ENCODE measurements at regions not wholly inside any gene's neighbourhood (a gene's known extent, or its start where the extent isn't known, plus 50 kb on each side); places are given as distances from the start of the nearest gene placed in this dataset.

- Histone ChIP-seq H3K4me3 (ENCODE audit: low read depth, low read length, poor library complexity, severe bottlenecking) (no peak overlapping the region), H3K27ac (ENCODE audit: low read depth, low read length, poor library complexity, severe bottlenecking) (no peak overlapping the region), H3K27me3 (replicated peaks; ENCODE audit: insufficient read depth, low read depth, low read length, poor library complexity) (peaks cover 3% of the 10 kb centered on the region), H3K4me1 (ENCODE audit: insufficient read depth, low read length, poor library complexity, severe bottlenecking) (no peaks in the 10 kb centered on the region), H3K36me3 (ENCODE audit: insufficient read depth, low read length, poor library complexity, severe bottlenecking) (no peaks in the 10 kb centered on the region), H3K9me3 (ENCODE audit: low read depth, low read length, poor library complexity, severe bottlenecking) (no peaks in the 10 kb centered on the region)
- TF ChIP-seq CTCF (conservative IDR thresholded peaks at IDR 0.05; ENCODE audit: low read depth, low read length) = no peak
- TF ChIP-seq EZH2 (IDR thresholded peaks at IDR 0.05; ENCODE audit: borderline replicate concordance, low read depth, low read length, poor library complexity, severe bottlenecking) = no peak
- BruUV-seq (replicated peaks) = no TSS peak
- ChIA-PET CTCF (no interaction called here), POLR2A (ENCODE audit: low non-redundant PET) (no interaction called here)
- no peak for DNase-seq (ENCODE audit: low spot score)
- intact Hi-C loops (cut with micrococcal nuclease; ENCODE audit: unreplicated experiment) = no loop called here
Measured at GRCh38 chr18:5756823-5757222, 138.5 kb downstream of the TMEM200C start.

GRCh38 chr18:5747678-5748077, 147.6 kb downstream of the TMEM200C start:
- ChIA-PET POLR2A (ENCODE audit: low non-redundant PET) (no interaction called here), CTCF (no interaction called here)
- TF ChIP-seq EZH2 (IDR thresholded peaks at IDR 0.05; ENCODE audit: borderline replicate concordance, low read depth, low read length, poor library complexity, severe bottlenecking) (no peak), CTCF (conservative IDR thresholded peaks at IDR 0.05; ENCODE audit: low read depth, low read length) (no peak)
- no peak overlapping the region for H3K27ac ChIP-seq (ENCODE audit: low read depth, low read length, poor library complexity, severe bottlenecking)
- no peak overlapping the region for H3K4me3 ChIP-seq (ENCODE audit: low read depth, low read length, poor library complexity, severe bottlenecking)
- no peaks in the 10 kb centered on the region for H3K27me3 ChIP-seq (replicated peaks; ENCODE audit: insufficient read depth, low read depth, low read length, poor library complexity)
- intact Hi-C loops (cut with micrococcal nuclease; ENCODE audit: unreplicated experiment) = no loop called here
- DNase-seq (ENCODE audit: low spot score) = no peak
- no peaks in the 10 kb centered on the region for H3K4me1 ChIP-seq (ENCODE audit: insufficient read depth, low read length, poor library complexity, severe bottlenecking)
- no peaks in the 10 kb centered on the region for H3K9me3 ChIP-seq (ENCODE audit: low read depth, low read length, poor library complexity, severe bottlenecking)
- BruUV-seq (replicated peaks) = no TSS peak
- H3K36me3 ChIP-seq (ENCODE audit: insufficient read depth, low read length, poor library complexity, severe bottlenecking) = no peaks in the 10 kb centered on the region

GRCh38 chr18:5746844-5747243, 148.5 kb downstream of the TMEM200C start:
- ChIA-PET CTCF (no interaction called here), POLR2A (ENCODE audit: low non-redundant PET) (no interaction called here)
- DNase-seq (ENCODE audit: low spot score) = peak; percentile 4
- Histone ChIP-seq H3K4me3 (ENCODE audit: low read depth, low read length, poor library complexity, severe bottlenecking) (no peak overlapping the region), H3K9me3 (ENCODE audit: low read depth, low read length, poor library complexity, severe bottlenecking) (no peaks in the 10 kb centered on the region), H3K27ac (ENCODE audit: low read depth, low read length, poor library complexity, severe bottlenecking) (no peak overlapping the region), H3K36me3 (ENCODE audit: insufficient read depth, low read length, poor library complexity, severe bottlenecking) (no peaks in the 10 kb centered on the region), H3K27me3 (replicated peaks; ENCODE audit: insufficient read depth, low read depth, low read length, poor library complexity) (no peaks in the 10 kb centered on the region), H3K4me1 (ENCODE audit: insufficient read depth, low read length, poor library complexity, severe bottlenecking) (no peaks in the 10 kb centered on the region)
- TF ChIP-seq CTCF (conservative IDR thresholded peaks at IDR 0.05; ENCODE audit: low read depth, low read length) (no peak), EZH2 (IDR thresholded peaks at IDR 0.05; ENCODE audit: borderline replicate concordance, low read depth, low read length, poor library complexity, severe bottlenecking) (no peak)
- no TSS peak for BruUV-seq (replicated peaks)
- intact Hi-C loops (cut with micrococcal nuclease; ENCODE audit: unreplicated experiment) = no loop called here
